Hematopoietic multipotent progenitor cell (in vitro differentiated cells): ENCODE measurements at regions not wholly inside any gene's neighbourhood (a gene's known extent, or its start where the extent isn't known, plus 50 kb on each side); places are given as distances from the start of the nearest gene placed in this dataset.

Source experiments
- DNase-seq, 3 donors: peaks; one replicate each; pipeline ENCODE4 v3.0.0-alpha.2; 2011 to 2015; ENCODE audit warnings: low read depth in 2 of 3, low spot score in 2 of 3

- DNase-seq = no peak
Observed at GRCh38 chr2:215772634-215773563, 240.5 kb downstream of the MREG start.

DNA sequence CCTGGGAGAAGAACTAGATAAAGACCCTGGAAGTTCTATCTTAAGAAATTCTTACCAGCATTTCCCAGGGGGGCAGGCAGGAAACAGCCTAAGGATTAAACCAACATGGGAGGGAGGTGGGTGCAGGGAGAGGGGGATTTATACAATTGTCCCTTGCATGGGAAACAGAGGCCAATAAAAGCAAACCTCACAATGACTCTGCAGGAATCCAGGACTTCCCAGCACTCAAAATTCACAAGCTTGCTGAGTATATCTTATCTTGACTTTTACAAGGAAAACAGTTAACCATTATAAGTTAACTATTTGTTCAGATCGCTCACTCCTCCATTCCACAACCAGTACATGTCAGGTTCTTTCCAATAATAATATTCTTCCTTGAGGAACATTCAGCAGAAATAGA lies 241.3 kb downstream of the MREG start:
- DNase-seq = no peak

DNA sequence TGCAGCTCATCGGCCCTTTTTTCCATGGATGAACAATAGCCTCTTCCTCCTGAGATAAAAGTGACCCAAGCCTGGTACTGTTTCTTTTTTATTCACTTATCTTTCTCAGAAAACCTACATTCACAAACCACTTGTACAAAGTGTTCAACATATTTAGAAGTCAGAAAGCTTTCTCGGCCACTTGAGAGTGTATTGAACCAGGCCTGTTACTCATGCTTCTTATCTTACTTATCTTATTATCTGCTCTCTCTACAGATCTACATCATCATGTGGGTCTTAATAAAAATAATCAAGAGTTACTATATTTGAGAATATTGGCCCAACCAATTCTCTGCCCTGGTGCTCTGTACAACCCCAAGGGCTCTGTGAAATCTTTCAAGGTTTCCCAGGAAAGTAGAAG lies 242.1 kb downstream of the MREG start:
- DNase-seq = no peak

- no peak for DNase-seq
Observed at GRCh38 chr2:215770668-215771067, 242.7 kb downstream of the MREG start.

DNA sequence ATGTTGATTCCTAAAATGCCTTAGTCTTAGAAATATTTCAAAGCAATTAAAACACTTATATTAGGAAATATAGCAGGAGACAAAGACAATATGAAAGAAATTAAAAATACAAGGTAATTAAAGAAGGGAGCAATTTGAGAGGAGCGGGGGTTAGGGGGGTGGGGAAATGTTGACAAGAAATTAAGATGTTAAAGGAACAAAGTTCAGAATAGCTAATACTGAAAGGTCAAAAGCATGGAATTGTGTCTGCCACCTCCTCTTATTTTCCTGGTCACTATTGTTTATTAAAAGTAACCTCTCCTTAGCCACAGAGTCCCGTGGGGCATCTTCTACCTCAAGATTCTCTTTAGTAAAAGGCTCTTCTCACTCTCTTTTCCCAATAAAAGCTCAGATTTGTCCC lies 244.1 kb downstream of the MREG start:
- DNase-seq = no peak

- no peak for DNase-seq
Observed at GRCh38 chr2:215767625-215768024, 245.7 kb downstream of the MREG start.

DNA sequence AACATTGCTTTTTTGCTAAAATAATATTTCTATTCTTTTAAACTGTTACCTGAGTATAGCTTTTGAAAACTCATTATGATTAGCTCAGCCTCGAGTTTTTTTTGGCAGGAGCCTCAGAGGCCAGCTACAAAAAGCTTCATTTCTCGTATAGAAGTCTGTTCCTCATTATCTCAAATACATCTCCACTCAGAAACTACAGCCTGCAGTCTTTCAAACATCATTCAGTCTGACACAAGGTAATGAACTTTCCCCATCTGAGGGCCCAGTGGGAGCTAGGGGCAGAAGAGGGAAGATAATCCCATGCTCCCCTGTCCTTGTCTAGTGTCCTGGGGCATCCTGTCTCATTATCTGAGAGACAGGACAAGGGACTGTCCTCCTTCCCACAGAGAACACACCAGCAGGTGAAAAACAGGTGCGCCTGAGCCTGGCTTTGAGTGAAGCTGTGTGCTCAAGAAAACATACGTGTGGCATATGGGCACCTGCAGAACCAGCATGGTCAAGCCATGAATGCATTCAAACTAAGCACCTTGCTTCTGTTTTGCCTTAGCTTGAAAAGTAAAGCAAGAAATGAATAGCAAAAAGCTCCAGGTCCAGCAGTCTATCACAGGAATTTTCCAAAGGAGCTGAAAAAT lies 247.5 kb downstream of the MREG start:
- DNase-seq = no peak

DNA sequence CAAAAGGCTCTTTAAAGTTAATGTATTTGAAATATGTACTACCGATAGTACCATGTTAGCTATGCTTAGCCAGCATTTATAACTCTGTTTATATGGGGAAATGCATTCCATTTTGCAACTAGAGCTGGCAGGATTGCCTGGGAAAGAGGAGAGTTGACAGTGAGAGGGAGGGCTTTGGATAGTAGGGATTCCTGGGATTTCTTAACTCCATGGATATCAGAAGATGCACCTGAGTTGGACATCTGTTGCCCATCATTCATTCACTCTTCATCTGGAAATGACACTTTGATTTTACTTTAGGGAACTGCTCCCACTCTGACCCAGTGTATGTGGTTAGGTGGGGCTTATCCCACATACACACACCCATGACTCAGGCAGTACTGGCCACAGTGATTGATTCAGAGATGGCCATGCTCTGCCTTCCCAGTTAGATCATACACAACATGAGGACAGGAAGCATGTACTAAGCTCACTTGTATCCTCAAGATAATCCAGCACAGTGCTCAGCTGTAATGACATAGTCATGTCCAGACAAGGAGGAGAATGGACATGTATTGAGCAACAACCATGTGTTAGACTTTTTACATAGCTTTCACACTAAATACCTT lies 248.8 kb downstream of the MREG start:
- no peak for DNase-seq

GRCh38 chr2:215760557-215760956 lies 252.8 kb downstream of the MREG start:
- DNase-seq = no peak

DNA sequence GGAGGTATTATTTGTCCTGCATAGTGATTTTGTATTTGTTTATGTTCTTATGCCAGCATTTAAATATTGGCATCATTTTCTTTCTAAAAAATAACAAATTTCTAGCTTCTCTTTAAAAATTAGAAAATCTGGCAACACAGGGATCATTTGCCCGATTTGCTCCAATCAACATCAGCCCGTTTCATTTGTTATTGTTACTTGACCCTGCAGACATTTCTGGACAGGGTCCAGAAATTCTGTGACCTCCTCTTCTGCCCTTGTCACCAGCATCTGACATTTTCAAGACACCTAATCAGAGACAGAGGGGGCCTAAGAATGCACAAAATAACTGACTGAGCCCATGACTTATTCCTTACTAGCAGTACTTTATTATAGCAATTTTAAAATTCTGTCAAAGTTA lies 253.3 kb downstream of the MREG start:
- no peak for DNase-seq

- no peak for DNase-seq
Observed at GRCh38 chr2:215758691-215759090, 254.7 kb downstream of the MREG start.

DNA sequence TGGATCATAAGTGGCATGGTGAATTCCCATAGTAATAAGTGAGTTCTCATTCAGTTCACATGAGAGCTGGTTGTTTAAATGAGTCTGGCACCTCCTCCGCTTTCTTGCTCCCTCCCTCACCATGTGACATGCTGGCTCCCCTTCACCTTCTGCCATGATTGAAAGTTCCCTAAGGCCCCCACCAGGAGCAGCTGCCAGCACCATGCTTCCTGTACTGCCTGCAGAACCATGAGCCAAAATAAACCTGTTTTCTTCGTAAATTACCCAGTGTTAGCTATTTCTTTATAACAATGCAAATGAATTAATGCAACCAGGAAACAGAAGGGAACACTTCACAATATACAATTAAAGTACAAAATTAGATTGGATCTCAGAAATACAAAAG lies 257.0 kb downstream of the MREG start:
- DNase-seq = no peak

- DNase-seq = no peak
Observed at GRCh38 chr2:215755641-215756345, 257.6 kb downstream of the MREG start.

- no peak for DNase-seq
Observed at GRCh38 chr2:215754546-215754945, 258.8 kb downstream of the MREG start.

GRCh38 chr2:215753808-215754207 lies 259.5 kb downstream of the MREG start:
- no peak for DNase-seq

GRCh38 chr2:215752991-215753390 lies 260.4 kb downstream of the MREG start:
- DNase-seq = no peak

GRCh38 chr2:215752436-215752835 lies 260.9 kb downstream of the MREG start:
- no peak for DNase-seq

- no peak for DNase-seq
Observed at GRCh38 chr2:215751911-215752272, 261.5 kb downstream of the MREG start.

DNA sequence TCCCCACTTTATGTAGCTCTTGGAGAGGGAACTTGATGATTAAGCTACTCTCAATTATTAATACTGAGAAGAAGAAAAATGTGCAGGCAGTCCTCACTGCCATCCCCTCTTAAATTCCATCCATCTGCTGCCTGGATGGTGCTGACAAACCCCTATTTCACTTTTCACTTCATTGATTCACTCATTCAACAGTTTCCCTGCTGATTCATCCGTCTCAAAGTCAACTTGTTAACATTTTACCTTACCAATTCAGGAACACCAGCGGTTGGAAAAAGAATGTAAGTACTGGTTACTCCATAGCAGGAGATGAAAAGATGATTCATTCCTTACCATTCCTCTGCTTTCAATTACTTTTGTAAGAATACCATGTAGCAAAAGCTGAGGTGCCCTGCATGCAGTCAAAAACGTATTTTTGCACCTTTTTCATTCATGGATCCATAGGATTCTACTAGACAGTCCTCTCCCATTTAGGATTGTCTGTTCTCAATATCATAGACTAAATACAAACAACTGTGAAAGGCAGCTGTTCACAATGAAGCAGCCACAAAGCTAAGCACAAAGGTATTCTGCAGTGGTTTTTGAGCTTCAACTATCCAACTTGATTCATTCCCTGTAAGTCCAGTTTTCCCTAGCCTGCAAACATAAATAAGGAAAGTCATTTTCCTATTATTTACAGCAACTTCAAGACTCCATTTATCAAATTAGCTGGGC lies 262.0 kb downstream of the MREG start:
- no peak for DNase-seq

DNA sequence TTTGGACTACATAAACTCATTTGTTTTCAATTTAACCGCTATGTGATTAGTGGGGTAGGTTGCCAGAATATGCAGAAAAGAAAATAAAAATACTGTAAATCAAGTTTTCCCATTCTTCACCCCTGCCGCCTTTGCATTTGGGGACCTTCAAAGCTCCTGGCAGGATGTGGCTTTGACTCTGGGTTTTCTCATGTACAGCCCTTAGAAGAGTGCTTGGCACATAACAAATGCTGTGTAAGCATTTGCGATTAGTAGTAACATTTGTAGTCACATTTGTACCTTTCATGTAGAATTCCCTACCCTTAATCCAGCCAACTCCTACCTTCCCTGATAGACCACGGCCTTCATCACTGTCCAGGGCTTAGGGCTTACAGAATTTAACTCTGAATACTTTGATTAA lies 262.6 kb downstream of the MREG start:
- no peak for DNase-seq
